BE2C (cell line): ENCODE measurements at regions not wholly inside any gene's neighbourhood (a gene's known extent, or its start where the extent isn't known, plus 50 kb on each side); places are given as distances from the start of the nearest gene placed in this dataset.
"Not testable (repeated sequence)": the region's sequence is repeated elsewhere in the genome, so short reads cannot be mapped to it uniquely, and the experiment has no call there.

Experiments
- DNase-seq: peaks from one replicate; pipeline ENCODE4 v3.0.0-alpha.2; 2020
- H3K27me3 ChIP-seq: fragments of 250-450 bp; sonication (Bioruptor Pico); 2 replicates; pipeline ENCODE4 v1.5.1; 2020; ENCODE audit warnings: mild to moderate bottlenecking
- H3K36me3 ChIP-seq: fragments of 250-450 bp; sonication (Bioruptor Pico); 2 replicates; pipeline ENCODE4 v1.5.1; 2020; ENCODE audit warnings: mild to moderate bottlenecking
- H3K4me1 ChIP-seq: fragments of 250-450 bp; sonication (Bioruptor Pico); 2 replicates; pipeline ENCODE4 v1.5.1; 2020
- H3K4me3 ChIP-seq: 2 replicates; pipeline ENCODE4 v1.5.1; 2011; ENCODE audit warnings: low read depth, low read length
- H3K9me3 ChIP-seq: fragments of 250-450 bp; sonication (Bioruptor Pico); 2 replicates; pipeline ENCODE4 v1.5.1; 2020
- TF ChIP-seq, protein P1 (sequence below): IDR thresholded peaks from 2 replicates; pipeline ENCODE4 v1.5.1; 2012; ENCODE audit warnings: mild to moderate bottlenecking, low read depth, low read length

DNA sequence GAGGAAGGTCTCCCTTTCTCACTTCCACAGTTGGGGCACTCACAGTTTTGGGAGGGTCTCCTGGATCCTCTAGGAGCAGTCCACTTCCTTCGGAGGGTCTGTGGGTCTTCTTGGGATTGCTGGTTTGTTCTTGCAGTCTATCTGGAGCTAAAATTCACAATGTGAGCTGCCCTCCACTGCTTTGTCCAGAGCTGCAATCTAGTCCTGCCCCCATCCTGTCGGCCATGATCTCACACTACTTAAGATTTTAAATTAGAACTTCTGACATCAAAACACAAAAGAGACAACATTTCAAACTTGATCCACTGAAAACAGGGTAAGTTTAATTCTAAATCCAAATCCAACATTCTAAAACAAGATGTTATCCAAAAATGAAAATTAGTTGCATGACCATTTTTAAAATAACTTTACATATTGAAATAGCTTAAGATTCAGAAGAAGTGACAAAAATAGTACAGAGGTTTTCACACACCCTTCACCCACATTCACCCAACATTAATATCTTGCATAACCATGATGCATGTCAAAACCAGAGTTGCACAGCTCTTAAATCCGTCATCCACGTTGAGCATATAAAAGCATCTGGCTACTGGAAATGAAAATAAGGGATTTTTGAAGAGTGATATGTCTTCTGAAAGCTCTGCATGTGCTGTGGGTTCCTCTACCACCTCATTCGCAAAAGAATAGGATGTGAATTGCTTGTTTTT is 113.7 kb upstream of the EPB41L4A start:
- Histone ChIP-seq H3K9me3 (no peaks in the 10 kb centered on the region), H3K4me3 (no peak overlapping the region), H3K27me3 (no peaks in the 10 kb centered on the region), H3K4me1 (no peaks in the 10 kb centered on the region), H3K36me3 (no peaks in the 10 kb centered on the region)
- no peak for DNase-seq
- TF ChIP-seq, protein P1, sequence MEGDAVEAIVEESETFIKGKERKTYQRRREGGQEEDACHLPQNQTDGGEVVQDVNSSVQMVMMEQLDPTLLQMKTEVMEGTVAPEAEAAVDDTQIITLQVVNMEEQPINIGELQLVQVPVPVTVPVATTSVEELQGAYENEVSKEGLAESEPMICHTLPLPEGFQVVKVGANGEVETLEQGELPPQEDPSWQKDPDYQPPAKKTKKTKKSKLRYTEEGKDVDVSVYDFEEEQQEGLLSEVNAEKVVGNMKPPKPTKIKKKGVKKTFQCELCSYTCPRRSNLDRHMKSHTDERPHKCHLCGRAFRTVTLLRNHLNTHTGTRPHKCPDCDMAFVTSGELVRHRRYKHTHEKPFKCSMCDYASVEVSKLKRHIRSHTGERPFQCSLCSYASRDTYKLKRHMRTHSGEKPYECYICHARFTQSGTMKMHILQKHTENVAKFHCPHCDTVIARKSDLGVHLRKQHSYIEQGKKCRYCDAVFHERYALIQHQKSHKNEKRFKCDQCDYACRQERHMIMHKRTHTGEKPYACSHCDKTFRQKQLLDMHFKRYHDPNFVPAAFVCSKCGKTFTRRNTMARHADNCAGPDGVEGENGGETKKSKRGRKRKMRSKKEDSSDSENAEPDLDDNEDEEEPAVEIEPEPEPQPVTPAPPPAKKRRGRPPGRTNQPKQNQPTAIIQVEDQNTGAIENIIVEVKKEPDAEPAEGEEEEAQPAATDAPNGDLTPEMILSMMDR = no peak

DNA sequence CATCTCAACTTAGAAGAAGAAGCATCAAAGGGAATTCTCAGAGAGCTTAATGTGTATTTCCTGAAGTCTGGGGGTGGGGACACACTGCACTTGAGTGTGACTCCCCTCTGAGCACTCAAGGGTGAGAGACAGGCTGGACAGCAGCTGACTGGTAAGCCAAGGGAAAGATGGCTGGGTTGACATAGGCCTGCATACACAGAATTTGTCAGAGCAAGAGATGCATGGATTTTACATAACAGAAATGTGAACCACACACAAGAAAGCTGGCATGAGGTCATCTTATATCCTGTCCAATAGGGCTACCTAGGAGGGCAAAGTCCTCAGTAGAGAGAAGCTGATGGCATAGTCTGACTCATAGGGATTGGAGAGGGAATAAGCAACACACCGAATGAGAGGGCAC is 114.3 kb upstream of the EPB41L4A start:
- Histone ChIP-seq H3K36me3 (no peaks in the 10 kb centered on the region), H3K27me3 (no peaks in the 10 kb centered on the region), H3K4me3 (no peak overlapping the region), H3K9me3 (no peaks in the 10 kb centered on the region), H3K4me1 (no peaks in the 10 kb centered on the region)
- no peak for DNase-seq
- TF ChIP-seq, protein P1 = no peak

DNA sequence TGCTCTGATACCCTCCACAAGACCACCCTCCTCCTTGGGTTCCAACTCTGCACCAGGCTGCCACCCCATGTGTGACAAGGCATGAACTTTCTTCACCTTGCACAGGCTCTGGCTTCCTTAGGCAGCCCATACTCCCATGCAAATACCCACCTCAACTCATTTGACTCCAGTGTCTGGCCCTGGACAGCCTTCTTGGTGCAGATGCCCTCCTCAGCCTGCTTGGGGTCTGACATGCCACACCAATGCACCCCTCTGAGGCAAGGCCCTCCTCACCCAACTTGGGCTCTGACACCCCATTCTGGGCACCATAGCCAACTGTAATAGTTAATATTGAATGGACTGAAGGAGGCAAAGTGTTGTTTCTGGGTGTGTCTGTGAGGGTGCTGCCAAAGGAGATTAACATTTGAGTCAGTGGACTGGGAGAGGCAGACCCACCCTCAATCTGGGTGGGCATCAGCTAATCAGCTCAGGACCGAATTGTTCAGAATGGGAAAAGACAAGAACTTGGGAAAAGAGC is 115.0 kb upstream of the EPB41L4A start:
- H3K36me3 ChIP-seq = no peaks in the 10 kb centered on the region
- no peak for DNase-seq
- H3K27me3 ChIP-seq = no peaks in the 10 kb centered on the region
- H3K4me3 ChIP-seq = no peak overlapping the region
- TF ChIP-seq, protein P1 = no peak
- no peaks in the 10 kb centered on the region for H3K4me1 ChIP-seq
- no peaks in the 10 kb centered on the region; the same call in 1 of the 2 replicates for H3K9me3 ChIP-seq

DNA sequence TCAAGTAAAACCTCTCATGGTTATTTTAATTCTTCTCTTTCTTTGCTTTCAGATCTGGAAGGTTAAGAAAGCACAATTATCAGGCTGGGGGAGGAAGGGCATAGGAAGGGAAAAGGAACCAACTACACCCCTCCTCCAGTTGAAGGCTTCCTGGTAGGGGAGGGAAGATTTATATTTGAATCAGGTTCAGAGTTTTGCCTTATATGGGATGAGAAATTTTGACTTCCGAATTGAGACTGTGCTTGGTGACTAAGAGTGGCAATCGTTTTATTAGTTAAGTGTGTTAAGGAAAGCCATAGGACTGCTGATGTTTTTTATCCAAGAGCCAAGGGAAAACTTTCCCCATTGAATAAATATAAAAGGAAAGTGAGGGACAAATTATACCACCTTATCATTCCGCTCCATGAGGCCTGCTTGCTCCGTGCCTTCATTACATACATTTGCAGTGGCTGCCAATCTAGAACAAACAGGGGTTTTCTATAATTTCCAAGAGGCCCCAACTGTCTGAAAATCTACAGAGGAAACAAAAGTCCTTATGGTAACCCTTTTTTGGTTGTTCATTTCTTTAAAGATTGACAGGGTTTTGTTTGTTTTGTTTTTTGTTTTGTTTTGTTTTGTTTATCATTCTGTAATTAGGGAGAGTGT is 115.7 kb upstream of the EPB41L4A start:
- TF ChIP-seq, protein P1 = no peak
- Histone ChIP-seq H3K9me3 (no peaks in the 10 kb centered on the region; the same call in 1 of the 2 replicates), H3K27me3 (no peaks in the 10 kb centered on the region), H3K4me3 (no peak overlapping the region), H3K4me1 (no peaks in the 10 kb centered on the region), H3K36me3 (no peaks in the 10 kb centered on the region)
- DNase-seq = no peak

DNA sequence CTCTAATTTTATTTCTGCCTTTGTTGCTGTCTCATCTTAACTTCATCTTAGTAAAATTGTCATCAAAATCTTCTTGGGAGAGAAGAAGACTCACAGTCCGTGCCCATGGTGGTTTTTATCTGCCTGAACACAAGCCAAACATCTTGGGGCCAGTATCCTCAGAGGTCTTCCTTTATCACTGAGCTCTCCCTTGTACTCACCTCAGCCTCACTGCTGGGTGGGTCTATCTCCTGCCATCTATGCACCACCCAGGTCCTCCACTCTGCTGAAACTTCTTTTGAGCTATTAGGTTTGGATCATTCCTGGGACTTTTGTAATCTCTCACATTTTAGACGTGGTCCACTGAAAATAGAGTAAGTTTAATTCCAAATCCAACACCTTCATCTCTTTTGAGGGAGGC is 116.3 kb upstream of the EPB41L4A start:
- DNase-seq = no peak

DNA sequence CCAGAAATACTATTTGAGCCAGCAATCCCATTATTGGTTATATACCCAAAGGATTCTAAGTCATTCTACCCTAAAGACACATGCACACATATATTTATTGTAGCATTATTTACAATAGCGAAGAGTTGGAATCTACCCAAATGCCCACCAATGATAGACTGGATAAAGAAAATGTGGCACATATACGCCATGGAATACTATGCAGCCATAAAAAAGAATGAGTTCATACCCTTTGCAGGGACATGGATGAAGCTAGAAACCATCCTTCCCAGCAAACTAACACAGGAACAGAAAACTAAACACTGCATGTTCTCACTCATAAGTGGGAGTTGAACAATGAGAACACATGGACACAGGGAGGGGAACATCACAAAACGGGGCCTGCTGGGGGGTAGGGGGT is 125.5 kb upstream of the EPB41L4A start:
- H3K36me3 ChIP-seq, DNase-seq, H3K4me1 ChIP-seq, H3K4me3 ChIP-seq, H3K27me3 ChIP-seq, H3K9me3 ChIP-seq: not testable (repeated sequence)

More for the DNA sequence above, 116.3 kb upstream of the EPB41L4A start:
- H3K9me3 ChIP-seq = no peaks in the 10 kb centered on the region; the same call in 1 of the 2 replicates
- TF ChIP-seq, protein P1 = no peak
- H3K27me3 ChIP-seq = peaks cover 3% of the 10 kb centered on the region; the same call in 1 of the 2 replicates
- no peaks in the 10 kb centered on the region for H3K36me3 ChIP-seq
- no peaks in the 10 kb centered on the region for H3K4me1 ChIP-seq
- H3K4me3 ChIP-seq = no peak overlapping the region
